Esophagus muscularis mucosa (tissue), 4 donors: ENCODE measurements at regions not wholly inside any gene's neighbourhood (a gene's known extent, or its start where the extent isn't known, plus 50 kb on each side); places are given as distances from the start of the nearest gene placed in this dataset.

Experiments
- EP300 ChIP-seq: sonication (generic); formaldehyde crosslinking; IDR thresholded peaks from one replicate; pipeline ENCODE4 v1.6.1; 2017; ENCODE audit warnings: antibody characterized with exemption
- POLR2AphosphoS5 ChIP-seq, 2 donors: sonication (generic); formaldehyde crosslinking; IDR thresholded peaks; one replicate each; pipeline ENCODE4 v1.6.1; 2017; ENCODE audit warnings: antibody characterized with exemption in 2 of 2
- TF ChIP-seq, protein P1 (sequence below), 3 experiments: fragments of 200-600 bp in 2 of 3; fragments of 450-650 bp in 1 of 3; sonication (generic) in 2 of 3; IDR thresholded peaks; one replicate each; pipeline ENCODE4 v1.5.1; 2017 to 2019; ENCODE audit warnings: antibody characterized with exemption in 3 of 3, mild to moderate bottlenecking in 2 of 3, moderate library complexity in 1 of 3

DNA sequence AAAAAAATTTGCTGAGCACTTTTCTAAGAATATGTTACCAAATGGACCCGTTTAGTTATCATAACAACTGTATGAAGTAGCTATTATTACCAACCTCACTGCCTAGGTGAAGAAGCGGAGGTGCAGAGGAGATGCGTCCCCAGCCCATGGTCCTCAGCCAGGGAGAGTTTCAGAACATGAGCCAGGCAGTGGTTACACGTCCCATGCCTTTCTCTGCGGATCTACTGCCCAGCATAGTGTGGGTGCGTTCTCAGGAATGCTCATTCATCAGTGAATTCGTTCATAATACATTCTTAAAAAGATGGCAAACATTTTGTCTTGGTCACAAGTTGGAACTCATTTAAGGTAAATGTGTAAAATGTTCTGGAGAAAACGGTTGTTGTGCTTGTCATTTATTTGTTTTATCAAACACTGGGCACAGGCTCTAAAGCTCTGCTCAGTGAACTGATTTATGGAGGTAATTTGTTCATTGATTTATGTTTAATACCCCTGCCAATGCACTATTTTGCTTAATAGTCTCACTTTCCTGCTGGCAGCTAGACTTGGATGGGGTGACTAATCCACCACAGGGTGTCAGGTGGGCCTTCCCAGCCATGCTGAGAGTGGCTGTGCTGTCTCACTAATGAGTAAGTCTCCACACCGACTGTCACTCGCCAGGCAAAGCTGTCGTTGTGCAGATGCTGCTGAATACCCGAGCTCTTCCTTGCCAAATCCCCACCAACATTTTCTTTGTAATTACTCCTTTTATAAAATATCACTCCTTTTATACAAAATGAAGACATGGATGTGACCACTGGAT, 248.8 kb downstream of the TENT4A start:
- TF ChIP-seq, protein P1, sequence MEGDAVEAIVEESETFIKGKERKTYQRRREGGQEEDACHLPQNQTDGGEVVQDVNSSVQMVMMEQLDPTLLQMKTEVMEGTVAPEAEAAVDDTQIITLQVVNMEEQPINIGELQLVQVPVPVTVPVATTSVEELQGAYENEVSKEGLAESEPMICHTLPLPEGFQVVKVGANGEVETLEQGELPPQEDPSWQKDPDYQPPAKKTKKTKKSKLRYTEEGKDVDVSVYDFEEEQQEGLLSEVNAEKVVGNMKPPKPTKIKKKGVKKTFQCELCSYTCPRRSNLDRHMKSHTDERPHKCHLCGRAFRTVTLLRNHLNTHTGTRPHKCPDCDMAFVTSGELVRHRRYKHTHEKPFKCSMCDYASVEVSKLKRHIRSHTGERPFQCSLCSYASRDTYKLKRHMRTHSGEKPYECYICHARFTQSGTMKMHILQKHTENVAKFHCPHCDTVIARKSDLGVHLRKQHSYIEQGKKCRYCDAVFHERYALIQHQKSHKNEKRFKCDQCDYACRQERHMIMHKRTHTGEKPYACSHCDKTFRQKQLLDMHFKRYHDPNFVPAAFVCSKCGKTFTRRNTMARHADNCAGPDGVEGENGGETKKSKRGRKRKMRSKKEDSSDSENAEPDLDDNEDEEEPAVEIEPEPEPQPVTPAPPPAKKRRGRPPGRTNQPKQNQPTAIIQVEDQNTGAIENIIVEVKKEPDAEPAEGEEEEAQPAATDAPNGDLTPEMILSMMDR (IDR thresholded peaks at IDR 0.05): no peak
- TF ChIP-seq EP300 (no peak), POLR2AphosphoS5 (IDR thresholded peaks at IDR 0.05) (no peak)
